ENCODE measurements at regions not wholly inside any gene's neighbourhood (a gene's known extent, or its start where the extent isn't known, plus 50 kb on each side); places are given as distances from the start of the nearest gene placed in this dataset.
A peak's percentile ranks its signal among the peaks of the same experiment; 100 is the strongest.

DNA sequence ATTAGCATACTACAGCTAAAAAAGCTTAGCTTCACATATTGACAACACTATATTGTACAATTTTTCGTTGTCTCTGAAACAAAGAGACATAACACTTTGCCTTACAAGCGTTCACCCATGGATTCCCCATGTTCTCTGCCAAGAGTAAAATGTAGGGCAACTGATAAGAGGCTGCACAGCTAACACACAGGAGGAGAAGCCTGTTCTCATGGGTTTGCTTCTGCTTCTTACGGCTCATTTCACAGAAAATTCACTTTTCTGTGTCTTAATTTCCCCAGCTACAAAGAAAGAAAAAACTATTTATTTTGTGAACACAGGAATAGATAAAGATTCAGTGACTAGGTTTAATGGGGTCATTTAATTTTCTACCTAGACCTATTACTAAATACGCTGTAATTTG is 182.8 kb upstream of the DLGAP1 start:
- DNase-seq: no peak

DNA sequence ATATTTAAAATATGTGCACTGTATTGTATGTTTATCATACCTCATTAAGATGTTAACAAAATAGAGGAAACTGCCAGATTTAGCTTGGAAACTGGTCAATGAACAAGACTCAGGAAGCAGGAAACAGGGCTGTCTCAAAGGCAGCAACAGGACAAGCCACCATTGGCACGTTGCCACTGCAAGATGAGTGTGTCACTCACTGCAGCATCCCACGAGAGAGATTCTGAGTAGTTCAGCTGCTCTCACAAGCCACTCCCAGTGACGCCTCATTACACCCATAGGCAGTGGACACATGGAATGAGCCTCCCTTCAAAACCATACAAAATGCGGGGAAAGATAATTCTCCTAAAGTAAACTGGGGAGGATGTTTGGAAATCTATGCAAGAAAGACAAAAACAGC is 181.9 kb upstream of the DLGAP1 start:
- DNase-seq: peak; percentile 13

DNA sequence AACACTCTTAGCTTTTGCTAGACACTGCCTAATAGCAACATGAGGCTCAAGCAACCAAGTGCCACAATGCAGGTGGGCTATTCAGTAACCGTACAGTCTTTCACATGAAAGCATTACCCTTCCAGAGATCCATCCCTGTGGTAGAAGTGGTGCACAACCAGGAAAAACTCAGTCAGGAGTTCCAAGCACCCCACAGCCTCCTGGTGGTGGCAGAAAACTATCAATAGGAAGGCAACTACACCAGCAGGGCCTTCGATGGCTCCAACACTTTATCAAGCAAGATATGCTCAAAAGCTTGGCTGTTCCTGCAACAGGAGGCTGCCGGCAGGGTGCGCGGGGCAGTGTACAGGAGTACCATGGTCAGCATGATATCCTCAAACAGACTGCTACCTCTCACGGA is 176.1 kb upstream of the DLGAP1 start:
- no peak for DNase-seq

DNA sequence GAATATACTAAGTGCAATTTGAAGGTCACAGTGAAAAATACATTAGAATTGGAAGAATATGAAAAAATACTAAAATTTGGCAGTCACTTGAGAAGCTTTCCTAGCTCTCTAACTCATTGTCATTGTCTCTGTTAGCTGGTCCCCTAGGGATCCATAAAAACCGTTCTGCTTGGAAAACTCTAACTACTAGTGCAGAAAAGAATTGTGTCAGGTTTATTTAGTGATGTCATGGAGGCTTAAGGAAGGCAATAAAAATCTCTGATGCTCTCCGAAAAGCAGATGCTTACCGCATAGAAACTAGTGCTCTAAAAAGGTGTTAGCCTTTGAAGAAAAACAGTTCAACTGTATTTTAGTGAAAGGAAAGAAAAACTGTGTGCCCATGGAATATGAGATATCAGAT is 150.1 kb upstream of the DLGAP1 start:
- DNase-seq: no peak

DNA sequence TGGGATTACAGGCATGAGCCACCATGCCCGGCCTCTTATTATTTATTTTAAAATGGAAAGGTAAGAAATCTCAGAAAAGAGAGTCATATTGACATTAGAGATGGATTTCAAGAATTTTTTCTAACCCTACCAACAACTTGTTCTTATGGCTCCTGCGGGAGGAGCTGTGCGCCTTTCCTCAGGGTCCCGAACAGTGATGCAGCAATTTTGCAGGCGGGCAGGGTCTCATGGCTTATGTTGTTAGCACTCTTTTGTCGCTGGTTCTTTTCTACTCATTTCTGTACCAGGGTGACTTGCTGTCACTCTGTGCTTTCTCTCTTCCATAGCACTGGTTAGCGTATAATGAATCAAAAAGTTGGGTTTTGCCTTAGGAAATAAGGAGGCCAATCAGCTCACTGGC is 148.8 kb upstream of the DLGAP1 start:
- DNase-seq: no peak

DNA sequence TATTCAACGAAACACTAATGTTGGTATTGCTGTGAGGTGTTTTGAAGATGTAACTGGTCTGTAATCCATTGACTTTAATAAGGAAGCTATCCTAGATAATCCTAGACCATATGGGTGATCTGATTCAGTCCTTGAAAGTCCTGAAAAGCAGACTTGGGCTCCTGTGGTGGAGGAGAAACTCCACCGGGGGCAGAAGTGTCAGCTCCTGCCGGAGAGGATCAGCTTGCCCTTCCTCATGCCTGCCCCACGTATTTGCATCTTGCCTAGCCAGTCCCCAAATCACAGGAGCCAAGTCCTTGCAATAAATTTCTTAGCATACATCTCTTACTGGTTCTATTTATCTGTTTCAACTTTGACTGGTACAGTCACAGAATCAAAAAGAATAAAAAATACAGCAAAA is 144.2 kb upstream of the DLGAP1 start:
- no peak for DNase-seq

DNA sequence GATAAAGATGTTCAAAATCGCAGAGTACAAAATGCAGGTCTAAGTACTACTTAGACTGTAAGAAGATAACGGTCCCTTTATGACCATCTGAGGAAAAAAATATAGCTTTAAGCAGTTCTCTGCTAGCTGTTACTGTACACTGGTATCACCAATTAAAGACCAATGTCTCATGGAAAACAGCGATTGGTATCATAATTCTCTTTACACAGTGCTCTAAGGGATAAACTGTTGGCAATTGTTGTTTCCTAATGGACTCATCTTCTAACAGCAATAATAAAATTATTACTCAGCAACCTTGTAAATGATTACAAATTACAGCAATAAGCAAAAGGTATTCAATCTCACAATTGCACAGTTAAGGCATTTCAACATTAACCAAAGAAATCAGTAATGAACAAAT is 142.2 kb upstream of the DLGAP1 start:
- DNase-seq: no peak

DNA sequence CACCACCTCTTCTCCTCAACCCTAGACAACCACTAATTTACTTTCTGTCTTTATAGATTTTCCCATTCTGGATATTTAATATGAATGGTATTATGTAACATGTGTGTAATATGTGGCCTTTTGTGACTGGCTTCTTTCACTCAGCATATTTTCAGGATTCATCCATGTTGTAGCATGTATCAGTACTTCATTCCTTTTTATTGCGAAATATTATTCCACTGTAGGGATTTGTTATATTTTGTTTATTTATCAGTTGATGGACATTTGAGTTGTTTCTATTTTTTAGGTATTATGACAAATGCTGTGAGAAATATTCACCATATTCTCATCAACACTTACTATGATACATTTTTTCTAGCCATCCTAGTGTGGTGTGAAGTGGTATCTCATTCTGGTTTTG is 138.8 kb upstream of the DLGAP1 start:
- DNase-seq: no peak

DNA sequence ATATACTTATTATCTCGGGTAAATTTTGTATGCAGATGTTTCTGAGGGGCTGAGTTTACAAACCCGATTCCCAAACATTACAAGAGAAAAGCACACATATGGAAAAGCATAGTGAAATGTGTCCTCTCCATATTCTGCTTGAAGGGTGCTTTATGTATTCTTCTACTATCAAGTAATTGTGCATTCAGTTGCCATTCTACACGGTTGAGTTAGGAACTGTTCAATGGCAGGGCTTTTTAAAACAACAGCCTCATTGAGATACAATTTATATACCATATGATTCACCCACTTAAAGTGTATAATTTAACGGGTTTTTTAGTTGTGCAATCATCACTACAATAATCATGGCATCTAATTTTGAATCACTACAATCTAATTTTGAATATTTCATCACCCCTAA is 138.4 kb upstream of the DLGAP1 start:
- no peak for DNase-seq

DNA sequence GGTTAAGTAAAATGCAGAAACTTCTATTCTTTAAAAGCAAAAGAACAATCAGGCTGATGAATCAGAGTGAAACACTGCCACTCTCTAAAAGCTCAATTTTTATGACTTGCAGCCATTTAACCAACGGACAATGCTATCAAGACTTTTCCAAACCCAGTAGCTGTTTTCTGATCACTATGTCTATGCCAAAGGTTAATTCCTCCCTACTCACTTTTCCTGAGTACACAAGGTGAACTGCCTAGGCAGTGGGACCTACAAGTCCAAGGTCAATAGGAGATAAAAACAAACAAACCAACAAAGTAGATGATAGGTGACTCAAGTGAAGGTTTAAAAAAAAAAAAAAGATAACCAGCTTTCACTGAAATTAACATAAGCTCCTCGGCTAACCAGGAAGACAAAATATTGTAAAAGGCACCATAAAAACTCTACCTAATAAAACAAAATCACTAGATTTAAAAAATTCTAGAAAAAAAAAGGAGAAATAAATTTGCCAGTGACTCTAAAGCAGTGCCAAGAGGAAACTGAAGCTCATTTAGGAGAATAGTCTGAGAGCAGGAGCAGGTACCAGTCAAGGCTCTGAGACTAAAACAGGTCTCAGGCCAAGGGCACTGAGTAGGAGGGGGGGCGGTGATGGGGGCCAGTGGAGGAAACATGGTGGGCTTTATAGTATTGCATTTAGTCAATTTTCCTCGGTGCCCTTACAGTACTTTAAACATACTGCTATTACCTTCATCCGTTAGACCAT is 134.1 kb upstream of the DLGAP1 start:
- DNase-seq: no peak

DNA sequence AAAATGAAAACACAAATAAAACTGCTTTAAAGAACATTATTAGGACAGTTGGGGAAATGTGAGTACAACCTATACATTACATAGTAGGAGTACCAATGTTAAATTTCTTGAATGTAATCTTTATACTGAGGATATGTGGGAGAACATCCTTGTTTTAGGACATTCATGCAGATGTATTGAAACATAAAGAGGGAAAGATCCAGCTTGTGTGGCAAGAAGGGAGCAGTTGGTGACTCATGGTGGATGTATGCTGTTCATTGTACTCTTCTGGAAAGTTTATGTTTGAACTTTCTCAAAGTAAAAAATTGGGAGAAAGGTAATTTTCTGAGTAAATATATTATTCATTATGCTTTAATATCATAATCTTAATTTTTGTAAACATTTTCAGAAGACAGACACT is 132.1 kb upstream of the DLGAP1 start:
- DNase-seq: no peak

DNA sequence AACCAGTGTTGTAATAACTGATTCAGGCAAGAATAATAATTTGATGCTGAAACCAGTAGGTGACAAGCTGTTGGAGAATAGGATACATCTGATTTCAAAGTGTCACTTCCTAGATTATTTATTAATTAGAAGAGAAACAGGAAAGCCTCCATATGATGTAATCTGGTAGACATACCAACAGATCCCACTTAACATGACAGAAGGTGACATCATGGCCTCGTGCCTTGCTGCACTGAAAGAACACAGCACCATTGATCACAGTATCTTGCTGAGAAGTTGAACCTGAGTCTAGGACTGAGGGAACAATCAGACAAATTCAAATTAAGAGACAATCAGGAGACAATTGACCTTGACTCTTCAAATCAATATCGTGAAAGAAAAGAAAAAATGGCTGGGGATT is 131.6 kb upstream of the DLGAP1 start:
- DNase-seq: no peak

DNA sequence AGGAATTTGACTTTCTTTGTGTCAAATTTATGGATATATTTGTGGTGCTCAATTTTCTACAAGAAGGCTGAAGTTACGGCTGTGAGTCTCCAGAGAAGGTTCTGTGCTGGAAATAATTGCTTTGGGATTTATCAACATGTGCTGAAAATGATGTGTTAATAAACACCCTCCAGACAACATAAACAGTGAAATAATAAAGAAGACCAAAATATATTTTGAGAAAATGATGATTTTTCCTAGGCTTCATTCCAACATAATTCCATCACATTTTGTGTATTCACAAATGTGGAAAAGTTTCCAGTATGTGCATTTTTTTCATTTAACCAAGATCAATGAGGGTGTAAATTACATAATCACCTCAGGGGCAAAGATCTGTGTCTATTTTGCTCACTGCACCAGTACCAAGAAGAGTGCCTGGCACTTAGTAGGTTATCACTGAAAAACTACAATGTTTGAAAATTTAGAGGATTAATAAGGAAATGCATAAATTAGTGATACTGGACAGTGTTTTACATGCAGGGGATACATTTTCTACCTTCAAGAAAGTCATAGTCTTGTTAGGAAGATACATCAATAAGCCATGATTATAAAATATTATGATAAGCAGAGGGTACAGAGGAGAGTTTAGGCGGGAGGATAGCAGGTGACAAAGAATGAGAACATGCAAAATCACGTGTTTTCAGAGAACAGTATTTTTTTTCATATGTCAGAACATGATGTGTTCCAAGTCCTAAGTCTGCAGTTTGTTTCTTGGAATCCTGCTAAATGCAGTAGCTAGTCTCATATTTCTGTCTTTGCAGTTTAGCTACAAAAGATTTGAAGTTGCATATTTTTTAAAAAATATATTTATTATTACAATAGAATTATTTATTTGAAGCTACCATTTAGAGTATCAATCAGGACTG is 127.6 kb upstream of the DLGAP1 start:
- DNase-seq: no peak

DNA sequence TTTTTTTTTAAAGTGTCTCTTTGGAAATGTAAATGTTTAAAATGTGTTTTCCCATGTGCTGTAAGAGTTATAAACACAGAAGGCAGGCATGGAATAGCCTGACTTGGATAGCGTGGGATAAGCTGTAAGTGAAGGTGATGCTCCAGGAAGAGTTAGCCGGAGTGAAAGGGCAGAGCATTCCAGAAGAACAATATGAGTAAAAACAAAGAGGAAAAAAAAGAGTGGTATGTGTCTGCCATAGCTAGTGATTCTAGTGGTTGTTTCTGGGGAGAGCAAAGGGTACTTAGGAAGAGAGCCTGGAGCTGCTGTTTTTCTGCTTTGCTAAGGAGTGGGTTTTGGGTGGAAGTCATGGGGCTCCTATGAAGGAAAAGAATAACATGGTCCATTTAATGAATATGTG is 126.9 kb upstream of the DLGAP1 start:
- DNase-seq: no peak

DNA sequence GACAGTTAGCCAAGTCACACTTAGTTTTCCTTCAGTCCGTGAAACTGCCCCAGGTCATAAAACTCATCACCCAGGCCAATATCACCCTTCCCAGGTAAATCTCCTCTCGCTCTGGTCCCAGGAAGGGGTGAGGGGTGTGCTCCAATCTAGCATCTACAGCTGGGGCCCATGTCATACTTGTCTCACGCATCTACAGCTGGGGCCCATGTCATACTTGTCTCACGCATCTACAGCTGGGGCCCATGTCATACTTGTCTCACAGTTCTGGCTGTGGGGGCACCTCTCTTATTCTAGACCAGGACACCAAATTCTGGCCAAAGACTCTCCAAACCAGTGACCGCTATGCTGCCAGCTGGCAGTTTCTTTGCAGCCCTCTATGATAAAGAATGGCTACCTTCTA is 123.3 kb upstream of the DLGAP1 start:
- no peak for DNase-seq

DNA sequence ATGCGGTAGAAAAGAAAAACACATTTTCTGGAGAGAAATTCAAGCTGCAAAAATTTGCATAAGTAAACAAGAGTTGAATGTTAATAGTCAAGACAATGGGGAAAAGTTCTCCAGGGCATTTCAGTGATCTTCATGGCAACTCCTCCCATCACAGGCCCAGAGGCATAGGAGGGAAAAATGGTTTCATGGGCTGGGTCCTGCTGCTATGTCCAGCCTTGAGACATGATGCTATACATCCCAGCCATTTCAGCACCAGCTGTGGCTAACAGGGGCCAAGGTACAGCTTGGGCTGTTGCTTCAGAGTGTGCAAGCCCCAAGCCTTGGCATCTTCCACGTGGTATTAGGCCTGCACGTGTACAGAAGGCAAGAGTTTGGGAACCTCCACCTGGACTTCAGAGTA is 118.6 kb upstream of the DLGAP1 start:
- no peak for DNase-seq

DNA sequence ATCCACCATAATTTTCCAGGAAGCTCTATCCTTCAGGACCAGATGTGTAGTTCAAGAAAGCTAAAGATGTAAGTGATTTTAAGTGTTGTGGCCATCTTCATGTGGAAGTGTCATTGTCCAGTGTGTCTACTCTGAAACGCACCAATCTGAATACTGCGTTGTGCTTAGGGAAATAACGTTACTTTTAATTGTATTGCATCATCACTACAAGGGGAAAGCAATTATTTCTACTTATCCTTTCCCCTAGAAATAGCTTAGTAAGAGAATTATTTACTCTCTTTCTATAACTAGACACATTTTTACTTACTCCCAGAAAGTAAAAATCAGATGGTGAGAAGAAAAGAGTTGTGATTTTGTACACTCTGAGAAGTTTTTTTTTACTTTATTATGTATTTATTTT is 102.4 kb upstream of the DLGAP1 start:
- no peak for DNase-seq

DNA sequence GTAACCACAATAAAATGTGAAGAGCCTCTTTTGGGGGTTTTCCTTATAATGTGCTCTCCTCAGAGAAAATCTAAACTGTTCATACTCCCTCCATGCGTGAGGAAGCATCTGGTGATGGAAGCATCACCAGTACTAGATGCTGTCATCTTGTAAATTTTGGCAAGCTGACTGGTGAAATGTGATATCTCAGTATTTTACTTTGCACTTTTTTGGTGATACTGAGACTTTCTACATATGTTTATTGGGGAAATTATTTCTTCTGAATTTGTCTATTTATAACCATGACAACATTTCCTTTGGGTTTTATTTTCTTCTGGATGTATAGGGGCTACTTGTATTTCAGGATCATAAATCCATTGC is 95.9 kb upstream of the DLGAP1 start:
- DNase-seq: no peak

DNA sequence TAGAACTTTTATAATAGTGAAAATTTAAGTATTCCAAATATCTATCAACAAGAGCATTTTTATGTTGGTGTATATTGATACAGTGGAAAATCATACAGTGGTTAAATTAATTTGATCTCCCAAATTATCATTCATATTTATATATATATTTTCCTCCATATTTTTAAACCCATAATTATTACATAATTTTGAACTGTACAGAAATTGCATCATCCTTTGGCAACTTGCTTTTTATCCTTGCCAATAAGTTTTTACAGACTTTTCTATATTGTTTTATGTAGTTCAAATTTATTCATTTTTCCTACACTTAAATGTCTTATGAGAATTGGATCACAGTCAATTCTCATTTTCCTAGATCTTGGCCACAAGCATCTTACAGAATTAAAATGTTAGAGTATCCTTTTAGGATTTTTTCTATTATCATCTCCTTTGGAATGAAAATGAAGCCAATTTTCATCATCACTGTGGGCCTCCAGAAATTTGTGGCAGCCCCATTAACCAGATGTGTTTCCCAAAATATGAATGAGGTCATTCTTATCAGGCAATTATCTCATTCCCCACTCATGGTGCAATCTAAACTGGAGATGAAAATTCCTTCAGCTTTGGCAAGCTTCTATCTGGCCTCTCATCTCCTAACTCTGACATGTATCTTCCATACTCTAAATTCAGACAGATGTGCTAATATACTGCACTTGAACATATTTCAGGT is 94.2 kb upstream of the DLGAP1 start:
- DNase-seq: no peak

DNA sequence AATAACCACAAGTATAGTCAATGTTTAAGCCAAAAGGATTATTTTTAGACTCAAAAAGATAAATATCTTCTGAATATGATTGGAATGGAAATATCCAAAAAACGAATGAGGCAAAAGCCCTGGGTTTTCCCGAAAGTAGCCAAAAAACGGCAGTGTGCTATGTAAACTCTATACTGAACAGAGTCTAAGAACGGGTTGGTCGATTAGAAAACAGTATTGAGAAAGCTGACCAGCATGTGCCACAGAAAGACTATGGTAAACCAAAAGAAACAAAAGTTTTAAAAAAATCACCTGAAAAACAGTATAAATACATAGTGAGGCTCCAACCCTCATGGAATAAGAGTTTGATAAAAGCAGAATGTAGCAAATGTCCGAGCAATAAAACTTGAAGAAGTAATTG is 92.0 kb upstream of the DLGAP1 start:
- DNase-seq: no peak

DNA sequence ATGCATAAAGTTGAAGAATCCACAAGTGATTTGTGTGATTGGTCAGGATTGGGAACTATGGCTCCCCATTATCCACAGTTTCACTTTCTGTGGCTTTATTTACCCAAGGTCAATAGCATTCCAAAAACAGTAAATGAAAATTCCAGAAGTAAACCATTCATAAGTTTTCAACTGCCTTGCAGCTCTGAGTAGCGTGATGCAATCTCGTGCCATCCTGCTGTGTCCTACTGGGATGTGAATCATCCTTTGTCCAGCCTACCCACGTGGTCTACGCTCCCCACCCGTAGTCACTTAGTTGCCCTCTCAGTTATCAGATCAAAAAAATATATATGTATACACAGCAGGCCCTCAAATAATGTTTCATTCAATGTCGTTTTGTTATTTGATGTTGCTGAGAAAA is 89.0 kb upstream of the DLGAP1 start:
- no peak for DNase-seq

DNA sequence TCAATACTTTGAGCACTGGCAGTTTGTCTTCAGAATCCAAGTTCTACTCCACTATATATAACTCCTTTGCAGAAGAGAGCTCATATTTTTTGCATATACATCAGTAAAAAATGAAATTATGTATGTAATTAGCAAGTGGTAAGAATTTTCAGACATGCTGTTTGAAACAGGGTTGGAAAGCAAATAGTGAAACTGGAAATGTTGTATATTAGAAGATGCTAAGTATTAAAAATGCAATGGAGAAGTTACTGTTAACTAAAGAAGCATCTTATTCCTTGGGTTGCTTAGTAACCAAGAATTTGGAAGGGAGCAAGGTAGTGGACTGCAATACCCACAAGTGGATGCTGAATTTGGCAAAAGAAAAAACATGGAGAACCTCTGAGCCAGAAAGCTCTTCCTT is 88.6 kb upstream of the DLGAP1 start:
- no peak for DNase-seq

DNA sequence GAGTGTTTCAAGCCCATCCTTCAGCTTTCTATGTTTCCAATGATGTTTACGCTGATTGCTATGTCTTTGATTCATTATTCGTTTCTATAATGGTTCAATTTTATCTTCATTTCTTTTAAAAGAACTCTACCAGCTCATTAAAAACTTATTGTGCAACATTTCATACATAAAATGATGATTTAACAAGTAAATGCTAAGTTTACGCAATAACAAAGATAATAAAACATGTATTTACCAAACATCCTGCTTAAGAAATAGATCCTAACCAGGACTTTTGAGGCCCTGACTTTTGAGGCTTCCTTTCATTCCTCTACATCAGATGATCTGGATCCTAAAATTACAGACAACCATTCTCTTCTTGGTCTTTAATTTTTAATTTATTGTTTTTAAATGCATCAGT is 86.5 kb upstream of the DLGAP1 start:
- no peak for DNase-seq

DNA sequence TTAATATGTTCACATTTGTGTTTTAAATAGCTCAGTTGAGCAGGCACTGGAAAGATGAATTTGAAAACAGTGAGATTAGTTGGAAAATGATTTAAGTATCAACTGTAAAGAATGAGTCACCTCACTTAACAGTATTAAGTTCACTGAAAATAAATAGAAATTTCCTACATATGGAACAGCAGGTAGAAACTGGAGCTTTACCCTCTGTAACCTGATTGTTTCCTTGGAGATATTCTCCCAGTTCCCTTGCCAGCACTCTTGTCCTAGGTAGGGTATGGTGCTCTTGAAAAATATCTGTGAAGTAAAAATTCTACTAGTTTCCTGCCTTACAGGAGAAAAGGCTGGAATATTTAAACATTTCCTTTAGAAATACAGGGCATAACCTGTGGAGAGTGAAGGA is 81.3 kb upstream of the DLGAP1 start:
- DNase-seq: no peak
